Caco-2 (cell line): ENCODE measurements at regions not wholly inside any gene's neighbourhood (a gene's known extent, or its start where the extent isn't known, plus 50 kb on each side); places are given as distances from the start of the nearest gene placed in this dataset.

Experiments
- BruUV-seq: library from RNA; stranded (reverse); fragments of 400-500 nt; replicated peaks from 2 replicates; lab custom pipeline; 2021; lab: Mats Ljungman, UMichigan
- CTCF ChIA-PET: fragments of 300-600 bp; sonication (Branson Sonifier 250); formaldehyde crosslinking; loops from one replicate; lab custom pipeline; 2022; ENCODE audit warnings: antibody characterized with exemption; lab: Charles Lee
- POLR2A ChIA-PET: fragments of 300-600 bp; sonication (Branson Sonifier 250); formaldehyde crosslinking; loops from one replicate; lab custom pipeline; 2022; ENCODE audit warnings: antibody characterized with exemption; lab: Charles Lee
- DNase-seq, 2 experiments: peaks; one replicate each; pipeline versions ENCODE4 v3.0.0 to v3.0.0-alpha.2; 2020 to 2022
- H3K27me3 ChIP-seq: replicated peaks from 2 replicates; pipeline ENCODE4 v1.6.0; 2011; ENCODE audit warnings: low read length; ENCODE audit not compliant: control insufficient read depth, insufficient read depth
- H3K36me3 ChIP-seq: 2 replicates; pipeline ENCODE4 v1.5.1; 2011; ENCODE audit warnings: low read length; ENCODE audit not compliant: control insufficient read depth, insufficient read depth
- H3K4me1 ChIP-seq: fragments of 250-450 bp; sonication (Bioruptor Pico); 2 replicates; pipeline ENCODE4 v1.5.1; 2020; ENCODE audit warnings: mild to moderate bottlenecking
- H3K4me3 ChIP-seq: 2 replicates; pipeline ENCODE4 v1.5.1; 2011; ENCODE audit warnings: low read depth, mild to moderate bottlenecking, control low read depth, low read length
- H3K9me3 ChIP-seq: fragments of 250-450 bp; sonication (Bioruptor Pico); 2 replicates; pipeline ENCODE4 v1.5.1; 2020; ENCODE audit warnings: mild to moderate bottlenecking, moderate library complexity
- H3K27ac Mint-ChIP-seq: one replicate; pipeline ENCODE4 v1.8.0; 2022; ENCODE audit warnings: mixed read lengths; ENCODE audit not compliant: unreplicated experiment
- H3K27me3 Mint-ChIP-seq: one replicate; pipeline ENCODE4 v1.8.0; 2022; ENCODE audit warnings: mixed read lengths; ENCODE audit not compliant: insufficient read depth, unreplicated experiment
- H3K36me3 Mint-ChIP-seq: one replicate; pipeline ENCODE4 v1.8.0; 2022; ENCODE audit warnings: mild to moderate bottlenecking, mixed read lengths; ENCODE audit not compliant: insufficient read depth, unreplicated experiment
- H3K4me1 Mint-ChIP-seq: one replicate; pipeline ENCODE4 v1.8.0; 2022; ENCODE audit warnings: low read depth, mixed read lengths; ENCODE audit not compliant: unreplicated experiment
- H3K4me3 Mint-ChIP-seq: one replicate; pipeline ENCODE4 v1.8.0; 2022; ENCODE audit warnings: mild to moderate bottlenecking, moderate library complexity, mixed read lengths; ENCODE audit not compliant: unreplicated experiment
- H3K9me3 Mint-ChIP-seq: one replicate; pipeline ENCODE4 v1.8.0; 2022; ENCODE audit warnings: mixed read lengths; ENCODE audit not compliant: unreplicated experiment
- CTCF ChIP-seq, 2 experiments: fragments of 200-600 bp in 1 of 2; IDR thresholded peaks; 1 replicate in 1 of 2; 2 replicates in 1 of 2; pipeline versions ENCODE4 v1.5.1 to v1.8.0; 2011 to 2022; ENCODE audit warnings: antibody characterized with exemption in 1 of 2, control low read depth in 1 of 2, inconsistent platforms in 1 of 2, low read depth in 1 of 2, low read length in 1 of 2, mild to moderate bottlenecking in 1 of 2, moderate library complexity in 1 of 2; ENCODE audit not compliant: insufficient read depth in 1 of 2, severe bottlenecking in 1 of 2, unreplicated experiment in 1 of 2
- intact Hi-C: fragments of 100-400 bp; cut with micrococcal nuclease; formaldehyde crosslinking; loops from one replicate; pipeline ENCODE4 v1.10.0; 2022; ENCODE audit not compliant: unreplicated experiment

- no peaks in the 10 kb centered on the region for H3K4me1 ChIP-seq
- no peak overlapping the region for H3K27ac Mint-ChIP-seq
- H3K4me3 Mint-ChIP-seq, result no peak overlapping the region
- POLR2A ChIA-PET, result no interaction called here
- no TSS peak for BruUV-seq
- no peaks in the 10 kb centered on the region for H3K9me3 ChIP-seq
- H3K4me3 ChIP-seq, result no peak overlapping the region
- no peaks in the 10 kb centered on the region for H3K9me3 Mint-ChIP-seq
- no peaks in the 10 kb centered on the region for H3K36me3 Mint-ChIP-seq
- peaks cover 5% of the 10 kb centered on the region for H3K27me3 Mint-ChIP-seq
- no peak for TF ChIP-seq CTCF (IDR thresholded peaks at IDR 0.05; ENCODE audit: insufficient read depth in 1 of 2, low read depth in 1 of 2, low read length in 1 of 2, severe bottlenecking in 1 of 2, unreplicated experiment in 1 of 2)
- H3K27me3 ChIP-seq, result no peaks in the 10 kb centered on the region
- CTCF ChIA-PET, result no interaction called here
- DNase-seq, result no peak
- H3K36me3 ChIP-seq, result no peaks in the 10 kb centered on the region
- no peaks in the 10 kb centered on the region for H3K4me1 Mint-ChIP-seq
- intact Hi-C loops, result no loop called here
Observed at GRCh38 chr2:103879101-103879500, 974.8 kb upstream of the POU3F3 start.

GRCh38 chr2:103880081-103880834 lies 973.7 kb upstream of the POU3F3 start:
- peaks cover 2% of the 10 kb centered on the region for H3K27me3 Mint-ChIP-seq
- BruUV-seq, result no TSS peak
- no peaks in the 10 kb centered on the region for H3K9me3 ChIP-seq
- H3K27ac Mint-ChIP-seq, result no peak overlapping the region
- intact Hi-C loops, result no loop called here
- no peak overlapping the region for H3K4me3 ChIP-seq
- H3K36me3 ChIP-seq, result no peaks in the 10 kb centered on the region
- H3K27me3 ChIP-seq, result no peaks in the 10 kb centered on the region
- TF ChIP-seq CTCF (IDR thresholded peaks at IDR 0.05; ENCODE audit: insufficient read depth in 1 of 2, low read depth in 1 of 2, low read length in 1 of 2, severe bottlenecking in 1 of 2, unreplicated experiment in 1 of 2), result no peak
- no peaks in the 10 kb centered on the region for H3K9me3 Mint-ChIP-seq
- CTCF ChIA-PET, result no interaction called here
- H3K4me1 Mint-ChIP-seq, result no peaks in the 10 kb centered on the region
- POLR2A ChIA-PET, result no interaction called here
- no peaks in the 10 kb centered on the region for H3K36me3 Mint-ChIP-seq
- H3K4me3 Mint-ChIP-seq, result no peak overlapping the region
- no peak for DNase-seq
- no peaks in the 10 kb centered on the region for H3K4me1 ChIP-seq

GRCh38 chr2:103887625-103888024 lies 966.3 kb upstream of the POU3F3 start:
- no peaks in the 10 kb centered on the region for H3K36me3 Mint-ChIP-seq
- ChIA-PET CTCF (no interaction called here), POLR2A (no interaction called here)
- TF ChIP-seq CTCF (IDR thresholded peaks at IDR 0.05; ENCODE audit: insufficient read depth in 1 of 2, low read depth in 1 of 2, low read length in 1 of 2, severe bottlenecking in 1 of 2, unreplicated experiment in 1 of 2), result no peak
- Histone ChIP-seq H3K9me3 (no peaks in the 10 kb centered on the region), H3K27me3 (no peaks in the 10 kb centered on the region), H3K4me3 (no peak overlapping the region), H3K36me3 (no peaks in the 10 kb centered on the region), H3K4me1 (no peaks in the 10 kb centered on the region)
- intact Hi-C loops, result no loop called here
- DNase-seq, result no peak
- no peak overlapping the region for H3K27ac Mint-ChIP-seq
- BruUV-seq, result no TSS peak
- no peaks in the 10 kb centered on the region for H3K4me1 Mint-ChIP-seq
- peaks cover 3% of the 10 kb centered on the region for H3K27me3 Mint-ChIP-seq
- no peak overlapping the region for H3K4me3 Mint-ChIP-seq
- no peaks in the 10 kb centered on the region for H3K9me3 Mint-ChIP-seq
